SH-SY5Y (cell line): ENCODE measurements at regions not wholly inside any gene's neighbourhood (a gene's known extent, or its start where the extent isn't known, plus 50 kb on each side); places are given as distances from the start of the nearest gene placed in this dataset.

ENCODE experiments used
- GATA2 ChIP-seq: IDR thresholded peaks from 2 replicates; pipeline ENCODE4 v1.6.1; 2011; ENCODE audit warnings: mild to moderate bottlenecking, low read depth, low read length
- GATA3 ChIP-seq: IDR thresholded peaks from 2 replicates; pipeline ENCODE4 v1.6.1; 2011; ENCODE audit warnings: low read depth, mild to moderate bottlenecking, low read length, moderate library complexity

DNA sequence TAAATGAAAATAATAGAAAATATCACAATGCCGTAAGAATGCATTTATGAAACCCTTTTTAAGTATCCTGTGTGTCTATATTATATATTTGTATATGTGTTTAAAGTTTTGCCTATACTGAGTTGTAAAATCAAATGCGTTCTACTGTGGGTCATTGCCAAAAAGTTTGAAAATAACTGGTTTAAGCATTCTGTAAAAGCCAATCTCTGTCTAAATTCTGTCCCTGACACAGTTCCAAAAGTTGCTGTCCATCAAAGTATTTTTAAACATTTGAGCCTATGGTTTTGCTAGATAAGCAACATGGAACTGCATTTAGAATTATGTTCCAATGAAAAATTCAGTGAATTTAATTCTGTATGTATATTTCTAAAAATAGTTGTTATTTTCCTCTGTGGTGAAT, 1360.4 kb upstream of the CRIM1 start:
- TF ChIP-seq GATA2: no peak
- no peak for TF ChIP-seq GATA3
